ENCODE measurements at regions not wholly inside any gene's neighbourhood (a gene's known extent, or its start where the extent isn't known, plus 50 kb on each side); places are given as distances from the start of the nearest gene placed in this dataset.

DNA sequence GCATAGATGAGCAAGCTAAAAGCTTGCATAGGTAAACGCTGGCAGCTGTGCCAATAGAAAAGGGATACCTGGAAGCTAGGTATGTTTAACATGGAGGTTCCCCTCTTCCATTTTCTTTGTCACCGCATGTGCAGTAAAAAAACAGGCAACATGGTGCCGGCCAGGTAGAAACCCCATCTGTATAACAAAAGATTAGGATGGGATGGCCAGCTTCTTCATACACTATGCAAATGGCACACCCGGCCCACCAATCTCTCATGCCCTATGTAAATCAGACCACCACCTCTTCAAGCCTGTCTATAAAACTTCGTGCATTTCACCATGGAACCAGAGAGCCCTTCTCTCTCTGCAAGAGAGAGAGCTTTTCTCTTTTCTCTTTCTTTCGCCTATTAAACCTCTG, 224.3 kb upstream of the P2RY1 start:
- TF ChIP-seq, protein P1, sequence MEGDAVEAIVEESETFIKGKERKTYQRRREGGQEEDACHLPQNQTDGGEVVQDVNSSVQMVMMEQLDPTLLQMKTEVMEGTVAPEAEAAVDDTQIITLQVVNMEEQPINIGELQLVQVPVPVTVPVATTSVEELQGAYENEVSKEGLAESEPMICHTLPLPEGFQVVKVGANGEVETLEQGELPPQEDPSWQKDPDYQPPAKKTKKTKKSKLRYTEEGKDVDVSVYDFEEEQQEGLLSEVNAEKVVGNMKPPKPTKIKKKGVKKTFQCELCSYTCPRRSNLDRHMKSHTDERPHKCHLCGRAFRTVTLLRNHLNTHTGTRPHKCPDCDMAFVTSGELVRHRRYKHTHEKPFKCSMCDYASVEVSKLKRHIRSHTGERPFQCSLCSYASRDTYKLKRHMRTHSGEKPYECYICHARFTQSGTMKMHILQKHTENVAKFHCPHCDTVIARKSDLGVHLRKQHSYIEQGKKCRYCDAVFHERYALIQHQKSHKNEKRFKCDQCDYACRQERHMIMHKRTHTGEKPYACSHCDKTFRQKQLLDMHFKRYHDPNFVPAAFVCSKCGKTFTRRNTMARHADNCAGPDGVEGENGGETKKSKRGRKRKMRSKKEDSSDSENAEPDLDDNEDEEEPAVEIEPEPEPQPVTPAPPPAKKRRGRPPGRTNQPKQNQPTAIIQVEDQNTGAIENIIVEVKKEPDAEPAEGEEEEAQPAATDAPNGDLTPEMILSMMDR (IDR thresholded peaks at IDR 0.05) = no peak
- TF ChIP-seq POLR2A (IDR thresholded peaks at IDR 0.05) = no peak

All from testis (tissue), 2 donors.